Activated CD4-positive, alpha-beta memory T cell treated with anti-CD3 and anti-CD28 coated beads, Interleukin-2, amount 10 ng/mL, durations not matched to agents 7 days and 5 days (primary cell): ENCODE measurements at regions not wholly inside any gene's neighbourhood (a gene's known extent, or its start where the extent isn't known, plus 50 kb on each side); places are given as distances from the start of the nearest gene placed in this dataset.
A peak's percentile ranks its signal among the peaks of the same experiment; 100 is the strongest.

Experiments
- CTCF ChIA-PET: fragments of 350-600 bp; sonication (Branson Sonifier 250); formaldehyde crosslinking; loops from one replicate; lab custom pipeline; 2021; ENCODE audit warnings: antibody characterized with exemption, inconsistent platforms; lab: Charles Lee
- POLR2A ChIA-PET: fragments of 350-600 bp; sonication (Branson Sonifier 250); formaldehyde crosslinking; loops from one replicate; lab custom pipeline; 2021; ENCODE audit warnings: antibody characterized with exemption; lab: Charles Lee
- DNase-seq: peaks from one replicate; pipeline ENCODE4 v3.0.0-alpha.2; 2020
- H3K27ac Mint-ChIP-seq: one replicate; pipeline ENCODE4 v1.8.0; 2021; ENCODE audit warnings: mild to moderate bottlenecking, mixed read lengths
- H3K27me3 Mint-ChIP-seq: one replicate; pipeline ENCODE4 v1.8.0; 2021; ENCODE audit warnings: mixed read lengths
- H3K36me3 Mint-ChIP-seq: one replicate; pipeline ENCODE4 v1.8.0; 2021; ENCODE audit warnings: low read depth, mixed read lengths
- H3K4me1 Mint-ChIP-seq: one replicate; pipeline ENCODE4 v1.8.0; 2021; ENCODE audit warnings: mixed read lengths
- H3K4me3 Mint-ChIP-seq: one replicate; pipeline ENCODE4 v1.8.0; 2021; ENCODE audit warnings: mild to moderate bottlenecking, mixed read lengths
- H3K9me3 Mint-ChIP-seq: one replicate; pipeline ENCODE4 v1.8.0; 2021; ENCODE audit warnings: mixed read lengths

DNA sequence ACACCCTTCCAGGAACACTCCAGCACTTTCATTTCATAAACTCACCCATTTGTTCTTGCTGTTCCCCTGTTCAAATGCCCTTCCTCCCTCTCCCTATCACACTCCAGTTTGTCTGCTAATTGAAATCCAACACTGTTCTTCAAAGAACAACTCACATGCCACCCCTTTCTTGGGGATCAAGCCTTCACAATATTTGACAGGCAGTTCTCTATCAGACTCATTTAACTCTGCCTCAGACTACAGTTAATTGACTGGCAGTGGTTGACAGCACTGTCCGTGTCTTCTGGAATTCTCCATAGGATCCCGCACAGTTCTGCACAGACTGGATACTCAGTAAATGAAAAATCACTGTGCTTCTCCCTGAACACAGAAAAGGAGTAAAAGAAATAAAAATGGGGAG lies 87.8 kb downstream of the PMP22 start:
- CTCF ChIA-PET: no interaction called here

GRCh38 chr17:15175356-15175755 lies 89.8 kb downstream of the PMP22 start:
- CTCF ChIA-PET: no interaction called here
- Mint-ChIP-seq H3K36me3 (no peaks in the 10 kb centered on the region), H3K4me3 (no peak overlapping the region), H3K27ac (no peak overlapping the region), H3K27me3 (peaks cover 4% of the 10 kb centered on the region), H3K9me3 (no peaks in the 10 kb centered on the region), H3K4me1 (no peaks in the 10 kb centered on the region)
- no peak for DNase-seq
- POLR2A ChIA-PET: no interaction called here

More for the DNA sequence above, 87.8 kb downstream of the PMP22 start:
- Mint-ChIP-seq H3K36me3 (no peaks in the 10 kb centered on the region), H3K27ac (no peak overlapping the region), H3K9me3 (no peaks in the 10 kb centered on the region), H3K4me1 (no peaks in the 10 kb centered on the region), H3K27me3 (peaks cover 4% of the 10 kb centered on the region), H3K4me3 (no peak overlapping the region)
- POLR2A ChIA-PET: no interaction called here
- DNase-seq: no peak

DNA sequence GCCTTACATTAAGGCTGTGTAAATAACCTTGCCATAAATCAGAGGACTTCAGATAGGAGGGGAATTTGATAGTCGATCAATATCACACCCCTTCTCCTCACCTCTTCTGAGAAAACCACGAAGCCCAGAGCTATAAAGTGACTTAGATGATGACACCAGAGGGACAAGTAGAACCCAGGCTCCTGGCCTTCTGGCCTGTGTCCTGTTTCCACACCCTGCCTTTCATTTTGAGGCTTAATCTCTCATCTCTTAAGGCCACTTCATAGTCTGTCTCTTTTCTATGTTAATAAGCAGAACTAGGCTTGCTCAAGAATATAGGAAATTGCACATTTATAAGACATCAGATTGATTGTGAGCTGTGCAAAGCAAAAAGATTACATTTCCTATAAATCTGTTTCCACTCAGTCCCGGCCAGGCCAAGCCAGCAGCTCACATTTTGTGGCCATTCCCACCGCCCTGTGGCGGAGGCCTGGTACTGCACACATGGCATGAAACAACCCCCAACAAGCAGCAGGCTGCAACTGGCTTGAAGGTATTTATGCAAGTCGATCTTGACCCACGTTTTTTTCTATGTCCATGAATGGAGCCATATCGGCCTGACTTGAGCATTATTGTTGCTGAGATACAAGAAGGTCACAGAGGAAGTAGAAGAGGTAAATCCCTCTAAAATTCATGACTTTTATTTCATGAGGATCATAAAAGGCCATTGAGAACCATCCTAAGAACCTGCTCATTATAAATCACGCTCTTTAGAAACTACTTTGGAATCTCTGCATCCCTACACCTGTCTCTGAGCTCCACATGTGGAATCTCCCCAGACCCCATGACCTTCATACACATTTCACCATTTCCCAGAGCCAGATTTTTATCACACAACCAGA lies 93.7 kb downstream of the PMP22 start:
- H3K4me3 Mint-ChIP-seq: no peak overlapping the region
- no peaks in the 10 kb centered on the region for H3K27me3 Mint-ChIP-seq
- H3K36me3 Mint-ChIP-seq: no peaks in the 10 kb centered on the region
- no peak overlapping the region for H3K27ac Mint-ChIP-seq
- peak; percentile 28 for DNase-seq
- no peaks in the 10 kb centered on the region for H3K9me3 Mint-ChIP-seq
- ChIA-PET CTCF (no interaction called here), POLR2A (no interaction called here)
- no peaks in the 10 kb centered on the region for H3K4me1 Mint-ChIP-seq

- H3K9me3 Mint-ChIP-seq: no peaks in the 10 kb centered on the region
- H3K27ac Mint-ChIP-seq: no peak overlapping the region
- no peaks in the 10 kb centered on the region for H3K36me3 Mint-ChIP-seq
- no peak overlapping the region for H3K4me3 Mint-ChIP-seq
- DNase-seq: no peak
- no peaks in the 10 kb centered on the region for H3K4me1 Mint-ChIP-seq
- ChIA-PET POLR2A (no interaction called here), CTCF (interaction anchor here (1.1 kb wide), 1 partner anchor 13 kb away, joined by 4 read pairs; no protein-coding TSS in a partner anchor)
- no peaks in the 10 kb centered on the region for H3K27me3 Mint-ChIP-seq
These were observed 95.5 kb downstream of the PMP22 start for GRCh38 chr17:15169676-15170075.

DNA sequence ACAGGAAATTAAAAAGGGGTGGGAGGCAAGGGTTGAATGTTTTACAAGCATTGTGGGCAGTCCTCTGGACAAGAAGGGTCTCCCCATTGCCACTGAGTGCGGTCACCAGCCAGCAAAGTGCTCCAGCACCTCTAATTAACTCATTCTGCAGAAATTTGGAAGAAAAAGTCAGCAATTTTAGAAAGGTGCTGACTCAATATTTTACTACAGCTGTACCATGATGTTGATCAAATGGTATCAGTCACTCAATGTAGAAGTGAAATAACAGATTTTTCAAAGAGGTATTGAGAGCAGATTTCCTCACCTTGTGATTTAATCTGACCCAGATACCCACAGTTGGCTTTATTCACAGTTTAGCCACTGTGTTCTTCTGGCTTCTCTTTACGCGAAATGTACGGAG lies 96.7 kb downstream of the PMP22 start:
- POLR2A ChIA-PET: no interaction called here
- no peaks in the 10 kb centered on the region for H3K27me3 Mint-ChIP-seq
- CTCF ChIA-PET: no interaction called here

DNA sequence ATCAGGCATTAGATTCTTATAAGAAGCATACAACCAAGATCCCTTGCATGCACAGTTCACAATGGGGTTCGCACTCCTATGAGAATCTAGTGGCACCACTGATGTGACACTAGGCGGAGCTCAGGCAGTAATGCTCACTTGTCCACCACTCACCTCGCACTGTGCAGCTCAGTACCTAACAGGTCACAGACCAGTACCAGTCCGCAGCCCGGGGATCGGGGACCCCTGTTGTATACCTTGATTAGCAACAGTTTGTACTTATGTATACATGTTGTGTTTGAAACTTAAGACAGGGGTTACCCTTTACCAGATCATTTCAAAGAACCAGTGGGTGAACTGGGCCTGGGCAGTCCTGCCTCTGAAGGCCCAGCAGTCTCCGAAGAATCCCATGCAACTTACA lies 103.7 kb downstream of the PMP22 start:
- Mint-ChIP-seq H3K4me1 (no peaks in the 10 kb centered on the region), H3K27ac (no peak overlapping the region), H3K27me3 (peaks cover 6% of the 10 kb centered on the region), H3K36me3 (no peaks in the 10 kb centered on the region), H3K9me3 (no peaks in the 10 kb centered on the region), H3K4me3 (no peak overlapping the region)
- POLR2A ChIA-PET: no interaction called here
- CTCF ChIA-PET: no interaction called here
- no peak for DNase-seq

More for the DNA sequence above, 96.7 kb downstream of the PMP22 start:
- no peaks in the 10 kb centered on the region for H3K4me1 Mint-ChIP-seq
- DNase-seq: no peak
- H3K36me3 Mint-ChIP-seq: no peaks in the 10 kb centered on the region
- no peak overlapping the region for H3K4me3 Mint-ChIP-seq
- H3K9me3 Mint-ChIP-seq: no peaks in the 10 kb centered on the region
- no peak overlapping the region for H3K27ac Mint-ChIP-seq

GRCh38 chr17:15157051-15157450 lies 108.1 kb downstream of the PMP22 start:
- no peak for DNase-seq
- no peaks in the 10 kb centered on the region for H3K36me3 Mint-ChIP-seq
- H3K27me3 Mint-ChIP-seq: peaks cover 10% of the 10 kb centered on the region
- no peaks in the 10 kb centered on the region for H3K9me3 Mint-ChIP-seq
- POLR2A ChIA-PET: no interaction called here
- no peak overlapping the region for H3K27ac Mint-ChIP-seq
- CTCF ChIA-PET: interaction anchor here (1.3 kb wide), 1 partner anchor 12 kb away, joined by 4 read pairs; no protein-coding TSS in a partner anchor
- H3K4me3 Mint-ChIP-seq: no peak overlapping the region
- no peaks in the 10 kb centered on the region for H3K4me1 Mint-ChIP-seq

DNA sequence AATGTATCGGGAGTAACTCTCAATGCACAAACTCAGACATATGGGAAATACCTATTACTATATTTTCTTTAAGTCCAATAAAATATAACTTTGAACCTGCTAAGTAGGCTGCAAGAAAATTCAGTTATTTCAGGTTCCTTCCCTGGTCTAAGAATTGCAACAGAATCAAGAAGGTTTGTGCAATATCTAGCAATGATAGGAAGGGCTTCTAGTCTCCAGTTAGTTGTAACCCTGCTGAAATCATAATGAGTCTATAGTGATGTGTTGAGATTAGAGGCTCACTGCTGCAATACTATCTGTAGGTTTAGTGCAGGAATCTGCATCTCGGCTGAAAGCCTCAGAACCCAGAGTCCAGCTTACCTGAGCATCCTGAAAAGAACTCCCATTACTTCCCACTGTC lies 110.5 kb downstream of the PMP22 start:
- CTCF ChIA-PET: no interaction called here
- no peaks in the 10 kb centered on the region for H3K36me3 Mint-ChIP-seq

GRCh38 chr17:15145621-15146020 lies 119.5 kb downstream of the PMP22 start:
- Mint-ChIP-seq H3K4me1 (no peaks in the 10 kb centered on the region), H3K4me3 (no peak overlapping the region), H3K36me3 (no peaks in the 10 kb centered on the region), H3K9me3 (peaks cover 3% of the 10 kb centered on the region), H3K27me3 (peaks cover 2% of the 10 kb centered on the region), H3K27ac (no peak overlapping the region)
- no peak for DNase-seq
- CTCF ChIA-PET: no interaction called here
- POLR2A ChIA-PET: no interaction called here

More for the DNA sequence above, 110.5 kb downstream of the PMP22 start:
- no peaks in the 10 kb centered on the region for H3K9me3 Mint-ChIP-seq
- no peak overlapping the region for H3K4me3 Mint-ChIP-seq
- no peak overlapping the region for H3K27ac Mint-ChIP-seq
- H3K4me1 Mint-ChIP-seq: no peaks in the 10 kb centered on the region
- no peak for DNase-seq
- peaks cover 10% of the 10 kb centered on the region for H3K27me3 Mint-ChIP-seq
- POLR2A ChIA-PET: no interaction called here

GRCh38 chr17:15143524-15143923 lies 121.6 kb downstream of the PMP22 start:
- Mint-ChIP-seq H3K4me1 (no peaks in the 10 kb centered on the region), H3K4me3 (no peak overlapping the region), H3K27ac (no peak overlapping the region), H3K9me3 (peaks cover 3% of the 10 kb centered on the region), H3K27me3 (peaks cover 4% of the 10 kb centered on the region), H3K36me3 (no peaks in the 10 kb centered on the region)
- ChIA-PET CTCF (no interaction called here), POLR2A (no interaction called here)
- DNase-seq: no peak

DNA sequence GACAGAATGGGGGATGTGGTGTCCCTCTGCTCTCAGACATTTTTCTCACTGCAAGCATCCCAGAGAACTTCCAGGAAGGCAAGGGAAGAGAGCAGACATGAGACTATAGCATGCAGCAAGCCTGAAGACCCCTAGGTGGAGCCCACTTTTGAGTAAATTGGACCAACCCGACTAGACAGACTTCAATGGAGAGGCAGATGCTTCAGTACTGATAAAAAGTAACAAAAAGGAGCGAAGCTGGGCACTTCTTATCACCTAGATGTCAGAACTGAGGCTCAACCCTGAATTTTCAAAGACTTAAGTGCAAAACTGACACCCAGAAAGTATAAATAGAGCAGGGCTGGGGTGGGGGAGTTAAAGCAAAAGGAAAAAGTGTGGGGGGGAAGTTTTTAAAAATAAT lies 130.8 kb downstream of the PMP22 start:
- no peak for DNase-seq
- ChIA-PET POLR2A (no interaction called here), CTCF (no interaction called here)
- Mint-ChIP-seq H3K27ac (no peak overlapping the region), H3K9me3 (no peaks in the 10 kb centered on the region), H3K36me3 (no peaks in the 10 kb centered on the region), H3K4me1 (no peaks in the 10 kb centered on the region), H3K4me3 (no peak overlapping the region), H3K27me3 (peaks cover 2% of the 10 kb centered on the region)

- no peaks in the 10 kb centered on the region for H3K4me1 Mint-ChIP-seq
- POLR2A ChIA-PET: no interaction called here
- no peaks in the 10 kb centered on the region for H3K9me3 Mint-ChIP-seq
- H3K36me3 Mint-ChIP-seq: no peaks in the 10 kb centered on the region
- no peak for DNase-seq
- CTCF ChIA-PET: no interaction called here
- no peak overlapping the region for H3K27ac Mint-ChIP-seq
- H3K4me3 Mint-ChIP-seq: no peak overlapping the region
- peaks cover 2% of the 10 kb centered on the region for H3K27me3 Mint-ChIP-seq
These were observed 131.3 kb downstream of the PMP22 start for GRCh38 chr17:15133826-15134225.

DNA sequence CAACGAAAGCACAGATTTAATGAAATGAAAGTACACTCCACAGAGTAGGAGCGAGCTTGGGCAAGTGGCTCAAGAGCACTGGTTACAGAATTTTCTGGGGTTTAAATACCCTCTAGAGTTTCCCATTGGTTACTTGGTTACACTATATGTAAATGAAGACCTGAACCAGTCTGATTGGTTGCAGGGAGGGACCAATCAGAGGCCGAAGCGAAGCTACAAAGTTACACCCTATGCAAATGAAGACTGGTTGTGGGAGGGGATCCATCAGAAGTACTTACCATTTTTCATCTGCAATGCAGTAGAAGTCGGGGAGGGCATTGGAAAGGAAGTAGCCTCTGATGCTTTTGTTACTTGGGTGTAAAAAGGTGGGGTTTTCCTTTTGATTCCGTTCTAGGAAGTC lies 132.0 kb downstream of the PMP22 start:
- POLR2A ChIA-PET: no interaction called here
- Mint-ChIP-seq H3K27me3 (peaks cover 2% of the 10 kb centered on the region), H3K36me3 (no peaks in the 10 kb centered on the region), H3K4me1 (no peaks in the 10 kb centered on the region), H3K9me3 (no peaks in the 10 kb centered on the region), H3K27ac (no peak overlapping the region), H3K4me3 (no peak overlapping the region)
- CTCF ChIA-PET: no interaction called here
- DNase-seq: no peak

- Mint-ChIP-seq H3K27ac (no peak overlapping the region), H3K4me1 (no peaks in the 10 kb centered on the region), H3K27me3 (peaks cover 2% of the 10 kb centered on the region), H3K36me3 (no peaks in the 10 kb centered on the region), H3K4me3 (no peak overlapping the region), H3K9me3 (no peaks in the 10 kb centered on the region)
- no peak for DNase-seq
- CTCF ChIA-PET: no interaction called here
- POLR2A ChIA-PET: no interaction called here
These were observed 134.7 kb downstream of the PMP22 start for GRCh38 chr17:15130426-15130825.
